IMR-90 (cell line): ENCODE measurements at regions not wholly inside any gene's neighbourhood (a gene's known extent, or its start where the extent isn't known, plus 50 kb on each side); places are given as distances from the start of the nearest gene placed in this dataset.

Experiments used
- ATAC-seq: fragments of 200-7000 bp; cut with Tn5 transposase; 2 replicates; pipeline ENCODE4 v1.9.1; 2020; ENCODE audit warnings: low read depth, mild to moderate bottlenecking, moderate library complexity
- BruUV-seq: library from RNA; stranded (reverse); fragments of 400-500 nt; replicated peaks from 2 replicates; lab custom pipeline; 2021; lab: Mats Ljungman, UMichigan
- CTCF ChIA-PET: fragments of 300-600 bp; formaldehyde crosslinking; extraction: SDS; loops from one replicate; lab custom pipeline; 2021; ENCODE audit warnings: antibody characterized with exemption; lab: Yijun Ruan, JAX
- POLR2A ChIA-PET: fragments of 300-600 bp; sonication (Branson Sonifier 250); formaldehyde crosslinking; loops from one replicate; lab custom pipeline; 2022; ENCODE audit warnings: antibody characterized with exemption; ENCODE audit not compliant: unreplicated experiment; lab: Charles Lee
- DNase-seq: peaks from one replicate; pipeline ENCODE4 v3.0.0; 2013
- H2AFZ ChIP-seq: replicated peaks from 2 replicates; pipeline ENCODE3; 2013; ENCODE audit warnings: low read length, mild to moderate bottlenecking; ENCODE audit not compliant: poor library complexity
- H2AK5ac ChIP-seq: 2 replicates; pipeline ENCODE4 v1.6.1; 2013; ENCODE audit warnings: low read depth, low read length, inconsistent platforms
- H2AK9ac ChIP-seq: replicated peaks from 2 replicates; pipeline ENCODE3; 2013; ENCODE audit warnings: mild to moderate bottlenecking, low read depth, low read length, moderate library complexity; ENCODE audit not compliant: poor library complexity
- H2BK120ac ChIP-seq: 2 replicates; pipeline ENCODE4 v1.6.1; 2013; ENCODE audit warnings: low read depth, low read length, inconsistent platforms
- H2BK15ac ChIP-seq: 3 replicates; pipeline ENCODE4 v1.6.1; 2013; ENCODE audit warnings: low read depth, low read length, inconsistent platforms
- H2BK20ac ChIP-seq: 2 replicates; pipeline ENCODE4 v1.6.1; 2013; ENCODE audit warnings: low read depth, mild to moderate bottlenecking, inconsistent platforms, low read length, moderate library complexity
- H2BK5ac ChIP-seq: 2 replicates; pipeline ENCODE4 v1.6.1; 2013; ENCODE audit warnings: mild to moderate bottlenecking, low read depth, low read length, inconsistent platforms; ENCODE audit not compliant: poor library complexity, severe bottlenecking
- H3K14ac ChIP-seq: replicated peaks from 2 replicates; pipeline ENCODE4 v1.6.1; 2013; ENCODE audit warnings: low read depth, low read length, inconsistent platforms
- H3K18ac ChIP-seq: 2 replicates; pipeline ENCODE4 v1.6.1; 2013; ENCODE audit warnings: low read depth, low read length, control low read depth
- H3K23ac ChIP-seq: 2 replicates; pipeline ENCODE4 v1.6.1; 2013; ENCODE audit warnings: low read depth, low read length, inconsistent platforms
- H3K27ac ChIP-seq: 2 replicates; pipeline ENCODE4 v1.5.1; 2013; ENCODE audit warnings: mild to moderate bottlenecking, control low read depth, low read length; ENCODE audit not compliant: insufficient read depth
- H3K27me3 ChIP-seq: 2 replicates; pipeline ENCODE4 v1.6.1; 2013; ENCODE audit warnings: low read length; ENCODE audit not compliant: control insufficient read depth, insufficient read depth
- H3K36me3 ChIP-seq: 2 replicates; pipeline ENCODE4 v1.6.1; 2013; ENCODE audit warnings: low read length, mixed read lengths; ENCODE audit not compliant: control insufficient read depth, insufficient read depth
- H3K4ac ChIP-seq: 2 replicates; pipeline ENCODE4 v1.6.1; 2013; ENCODE audit warnings: low read depth, low read length, inconsistent platforms
- H3K4me1 ChIP-seq: 2 replicates; pipeline ENCODE4 v1.6.1; 2013; ENCODE audit warnings: low read length, mixed read lengths; ENCODE audit not compliant: control insufficient read depth, insufficient read depth
- H3K4me2 ChIP-seq: 2 replicates; pipeline ENCODE4 v1.6.1; 2013; ENCODE audit warnings: low read depth, mild to moderate bottlenecking, control low read depth, low read length, moderate library complexity
- H3K4me3 ChIP-seq: 2 replicates; pipeline ENCODE4 v1.5.1; 2013; ENCODE audit warnings: low read depth, mild to moderate bottlenecking, control low read depth, low read length, moderate library complexity; ENCODE audit not compliant: insufficient read depth
- H3K56ac ChIP-seq: 2 replicates; pipeline ENCODE4 v1.6.1; 2013; ENCODE audit warnings: low read length, inconsistent platforms; ENCODE audit not compliant: insufficient read depth; ENCODE audit errors: extremely low read depth
- H3K79me1 ChIP-seq, 2 experiments: 2 replicates each; pipeline ENCODE4 v1.6.1; 2013; ENCODE audit warnings: low read length in 2 of 2, inconsistent platforms in 1 of 2, low read depth in 1 of 2
- H3K9ac ChIP-seq: 2 replicates; pipeline ENCODE4 v1.6.1; 2013; ENCODE audit warnings: low read depth, low read length, control low read depth
- H3K9me1 ChIP-seq: 2 replicates; pipeline ENCODE4 v1.6.1; 2013; ENCODE audit warnings: low read length, inconsistent platforms; ENCODE audit not compliant: insufficient read depth
- H3K9me3 ChIP-seq: 2 replicates; pipeline ENCODE4 v1.6.1; 2013; ENCODE audit warnings: low read length; ENCODE audit not compliant: control insufficient read depth, insufficient read depth
- H4K20me1 ChIP-seq: 2 replicates; pipeline ENCODE4 v1.6.1; 2013; ENCODE audit warnings: low read length, inconsistent platforms; ENCODE audit not compliant: insufficient read depth
- H4K5ac ChIP-seq: 2 replicates; pipeline ENCODE4 v1.6.1; 2013; ENCODE audit warnings: mild to moderate bottlenecking, low read depth, low read length, control low read depth
- H4K8ac ChIP-seq, 2 experiments: 2 replicates each; pipeline ENCODE4 v1.6.1; 2013; ENCODE audit warnings: low read depth in 2 of 2, low read length in 2 of 2, control low read depth in 1 of 2, inconsistent platforms in 1 of 2
- H4K91ac ChIP-seq: 2 replicates; pipeline ENCODE4 v1.6.1; 2013; ENCODE audit warnings: low read depth, low read length, inconsistent platforms; ENCODE audit not compliant: insufficient read depth
- CHD1 ChIP-seq: IDR thresholded peaks from 2 replicates; pipeline ENCODE4 v1.6.1; 2012; ENCODE audit warnings: low read depth, low read length, improper control_type of control experiment
- FOS ChIP-seq: fragments of 150-350 bp; IDR thresholded peaks from 2 replicates; pipeline ENCODE4 v1.6.1; 2016; ENCODE audit warnings: low read depth, low read length
- MAFK ChIP-seq: IDR thresholded peaks from 2 replicates; pipeline ENCODE4 v1.6.1; 2012; ENCODE audit warnings: low read depth, low read length, improper control_type of control experiment
- NFE2L2 ChIP-seq: fragments of 150-350 bp; IDR thresholded peaks from 2 replicates; pipeline ENCODE4 v1.6.1; 2016; ENCODE audit warnings: low read depth, mild to moderate bottlenecking, low read length
- RCOR1 ChIP-seq: IDR thresholded peaks from 2 replicates; pipeline ENCODE4 v1.6.1; 2012; ENCODE audit warnings: mild to moderate bottlenecking, low read length, improper control_type of control experiment; ENCODE audit not compliant: insufficient replicate concordance
- RFX5 ChIP-seq: IDR thresholded peaks from 2 replicates; pipeline ENCODE4 v1.8.0; 2012; ENCODE audit warnings: low read depth, mild to moderate bottlenecking, low read length, moderate library complexity
- SMC3 ChIP-seq: fragments of 150-350 bp; IDR thresholded peaks from 2 replicates; pipeline ENCODE4 v1.6.1; 2016; ENCODE audit warnings: low read depth, mild to moderate bottlenecking, antibody characterized with exemption, low read length, moderate library complexity
- WGBS, 2 experiments: methylation state at CpG; one replicate each; pipeline versions ENCODE4 v1.1.5 to v1.1.7; 2013; ENCODE audit warnings: missing lambda C conversion rate in 2 of 2; ENCODE audit not compliant: insufficient read length in 1 of 2; ENCODE audit errors: extremely low coverage in 2 of 2; 5-methylcytosine and 5-hydroxymethylcytosine counted together
- dilution Hi-C: fragments of 300-500 bp; cut with HindIII; formaldehyde crosslinking; loops from one replicate; pipeline ENCODE4 v1.14.3; 2018; ENCODE audit warnings: low sequenced_read_pairs; ENCODE audit not compliant: unreplicated experiment
- in situ Hi-C: fragments of 300-500 bp; cut with MboI; formaldehyde crosslinking; loops from 3 replicates; pipeline ENCODE4 v1.14.3; 2019; ENCODE audit warnings: low sequenced_read_pairs, inconsistent platforms, mixed read lengths
- intact Hi-C: fragments of 100-400 bp; cut with micrococcal nuclease; formaldehyde crosslinking; loops from 2 replicates; pipeline ENCODE4 v1.10.0; 2022
- TF ChIP-seq, protein P1 (sequence below): conservative IDR thresholded peaks from 2 replicates; pipeline ENCODE4 v1.5.1; 2012; ENCODE audit warnings: mild to moderate bottlenecking, low read depth, low read length, improper control_type of control experiment
- TF ChIP-seq, protein P2 (sequence below): fragments of 150-350 bp; IDR thresholded peaks from 2 replicates; pipeline ENCODE4 v1.6.1; 2017; ENCODE audit warnings: mild to moderate bottlenecking, antibody characterized with exemption, low read length, low read depth
- TF ChIP-seq, protein P3 (sequence below): fragments of 150-350 bp; IDR thresholded peaks from 2 replicates; pipeline ENCODE4 v1.6.1; 2016; ENCODE audit warnings: low read depth, mild to moderate bottlenecking, low read length, moderate library complexity, borderline replicate concordance

DNA sequence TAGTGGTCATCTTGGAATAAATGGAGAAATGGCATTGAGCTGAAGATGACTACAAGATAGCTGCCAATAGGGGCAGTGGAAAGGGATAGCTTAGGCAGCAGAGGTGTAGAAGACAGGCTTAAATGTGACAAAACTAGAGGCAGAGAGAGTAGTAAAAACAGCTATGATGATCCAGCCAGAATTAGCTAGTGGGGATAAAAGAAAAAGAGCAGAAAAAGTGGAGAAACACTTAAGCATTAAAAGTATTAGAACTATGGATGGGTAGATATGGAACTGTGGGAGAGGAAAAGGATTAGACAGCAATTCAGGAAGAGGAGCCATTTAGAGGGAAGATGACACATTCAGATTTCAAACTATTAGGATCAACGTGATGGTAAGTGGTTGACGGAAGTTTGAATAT lies 202.5 kb upstream of the SAMSN1 start:
- Histone ChIP-seq H3K4ac (no peak overlapping the region), H2BK5ac (no peak overlapping the region), H2AK5ac (no peak overlapping the region), H2AK9ac (no peak overlapping the region), H4K91ac (no peak overlapping the region), H3K14ac (no peak overlapping the region), H3K27ac (no peak overlapping the region), H3K4me2 (no peak overlapping the region), H3K9me3 (no peaks in the 10 kb centered on the region), H4K8ac (no peak overlapping the region), H3K18ac (no peak overlapping the region), H2BK20ac (no peak overlapping the region), H4K20me1 (no peaks in the 10 kb centered on the region), H2BK15ac (no peak overlapping the region), H4K5ac (no peak overlapping the region), H3K4me3 (no peak overlapping the region), H3K9ac (no peak overlapping the region), H2AFZ (no peak overlapping the region), H3K9me1 (no peaks in the 10 kb centered on the region), H3K4me1 (no peaks in the 10 kb centered on the region), H2BK120ac (no peak overlapping the region), H3K79me1 (no peaks in the 10 kb centered on the region), H3K36me3 (no peaks in the 10 kb centered on the region), H3K56ac (no peak overlapping the region), H3K23ac (no peak overlapping the region), H3K27me3 (no peaks in the 10 kb centered on the region)
- BruUV-seq = no TSS peak
- in situ Hi-C loops (no loop called here), intact Hi-C loops (no loop called here), dilution Hi-C loops (no loop called here)
- POLR2A ChIA-PET = no interaction called here
- no peak for ATAC-seq
- WGBS, 2 experiments = no CpG with 5 or more reads among the region's 2 CpGs
- DNase-seq = no peak
- TF ChIP-seq, protein P1, sequence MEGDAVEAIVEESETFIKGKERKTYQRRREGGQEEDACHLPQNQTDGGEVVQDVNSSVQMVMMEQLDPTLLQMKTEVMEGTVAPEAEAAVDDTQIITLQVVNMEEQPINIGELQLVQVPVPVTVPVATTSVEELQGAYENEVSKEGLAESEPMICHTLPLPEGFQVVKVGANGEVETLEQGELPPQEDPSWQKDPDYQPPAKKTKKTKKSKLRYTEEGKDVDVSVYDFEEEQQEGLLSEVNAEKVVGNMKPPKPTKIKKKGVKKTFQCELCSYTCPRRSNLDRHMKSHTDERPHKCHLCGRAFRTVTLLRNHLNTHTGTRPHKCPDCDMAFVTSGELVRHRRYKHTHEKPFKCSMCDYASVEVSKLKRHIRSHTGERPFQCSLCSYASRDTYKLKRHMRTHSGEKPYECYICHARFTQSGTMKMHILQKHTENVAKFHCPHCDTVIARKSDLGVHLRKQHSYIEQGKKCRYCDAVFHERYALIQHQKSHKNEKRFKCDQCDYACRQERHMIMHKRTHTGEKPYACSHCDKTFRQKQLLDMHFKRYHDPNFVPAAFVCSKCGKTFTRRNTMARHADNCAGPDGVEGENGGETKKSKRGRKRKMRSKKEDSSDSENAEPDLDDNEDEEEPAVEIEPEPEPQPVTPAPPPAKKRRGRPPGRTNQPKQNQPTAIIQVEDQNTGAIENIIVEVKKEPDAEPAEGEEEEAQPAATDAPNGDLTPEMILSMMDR = no peak
- TF ChIP-seq CHD1 (no peak), RCOR1 (no peak), NFE2L2 (no peak), RFX5 (no peak), FOS (no peak), SMC3 (no peak), MAFK (no peak)
- TF ChIP-seq, protein P2, sequence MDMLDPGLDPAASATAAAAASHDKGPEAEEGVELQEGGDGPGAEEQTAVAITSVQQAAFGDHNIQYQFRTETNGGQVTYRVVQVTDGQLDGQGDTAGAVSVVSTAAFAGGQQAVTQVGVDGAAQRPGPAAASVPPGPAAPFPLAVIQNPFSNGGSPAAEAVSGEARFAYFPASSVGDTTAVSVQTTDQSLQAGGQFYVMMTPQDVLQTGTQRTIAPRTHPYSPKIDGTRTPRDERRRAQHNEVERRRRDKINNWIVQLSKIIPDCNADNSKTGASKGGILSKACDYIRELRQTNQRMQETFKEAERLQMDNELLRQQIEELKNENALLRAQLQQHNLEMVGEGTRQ = no peak
- TF ChIP-seq, protein P3, sequence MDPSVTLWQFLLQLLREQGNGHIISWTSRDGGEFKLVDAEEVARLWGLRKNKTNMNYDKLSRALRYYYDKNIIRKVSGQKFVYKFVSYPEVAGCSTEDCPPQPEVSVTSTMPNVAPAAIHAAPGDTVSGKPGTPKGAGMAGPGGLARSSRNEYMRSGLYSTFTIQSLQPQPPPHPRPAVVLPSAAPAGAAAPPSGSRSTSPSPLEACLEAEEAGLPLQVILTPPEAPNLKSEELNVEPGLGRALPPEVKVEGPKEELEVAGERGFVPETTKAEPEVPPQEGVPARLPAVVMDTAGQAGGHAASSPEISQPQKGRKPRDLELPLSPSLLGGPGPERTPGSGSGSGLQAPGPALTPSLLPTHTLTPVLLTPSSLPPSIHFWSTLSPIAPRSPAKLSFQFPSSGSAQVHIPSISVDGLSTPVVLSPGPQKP = no peak
- CTCF ChIA-PET = no interaction called here
